ENCODE measurements at regions not wholly inside any gene's neighbourhood (a gene's known extent, or its start where the extent isn't known, plus 50 kb on each side); places are given as distances from the start of the nearest gene placed in this dataset.

GRCh38 chr18:30280861-30281470 lies 761.6 kb downstream of the DSC3 start:
- peak in 3 of 5 donors; percentile 33 to 87 (median 86) for DNase-seq
- FAIRE-seq: no peak
- H3K9me3 ChIP-seq (ENCODE audit: control insufficient read depth in 2 of 3, insufficient read depth in 1 of 3, low read length in 3 of 3): no peaks in the 10 kb centered on the region
- peak; percentile 30 for TF ChIP-seq CTCF (IDR thresholded peaks at IDR 0.05; ENCODE audit: borderline replicate concordance, extremely low read depth, insufficient read depth)
- no peak overlapping the region for H3K27ac ChIP-seq (ENCODE audit: low read depth in 2 of 2, low read length in 2 of 2)
- H3K27me3 ChIP-seq (ENCODE audit: control insufficient read depth, insufficient read depth, low read length): no peaks in the 10 kb centered on the region
- H3K4me3 ChIP-seq (ENCODE audit: low read length in 3 of 3): no peak overlapping the region
- H3K4me1 ChIP-seq (ENCODE audit: control insufficient read depth in 2 of 3, insufficient read depth in 2 of 3, low read depth in 1 of 3, low read length in 3 of 3): no peaks in the 10 kb centered on the region
- H3K36me3 ChIP-seq (ENCODE audit: control insufficient read depth in 2 of 3, insufficient read depth in 3 of 3, low read length in 3 of 3): no peaks in the 10 kb centered on the region
- intact Hi-C loops (cut with DNase I): no loop called here
- H3K9ac ChIP-seq (ENCODE audit: low read length in 3 of 3): no peak overlapping the region

- Histone ChIP-seq H3K9ac (ENCODE audit: low read length in 3 of 3) (no peak overlapping the region), H3K36me3 (ENCODE audit: control insufficient read depth in 2 of 3, insufficient read depth in 3 of 3, low read length in 3 of 3) (no peaks in the 10 kb centered on the region), H3K27ac (ENCODE audit: low read depth in 2 of 2, low read length in 2 of 2) (no peak overlapping the region), H3K27me3 (ENCODE audit: control insufficient read depth, insufficient read depth, low read length) (no peaks in the 10 kb centered on the region), H3K4me3 (ENCODE audit: low read length in 3 of 3) (no peak overlapping the region), H3K9me3 (ENCODE audit: control insufficient read depth in 2 of 3, insufficient read depth in 1 of 3, low read length in 3 of 3) (no peaks in the 10 kb centered on the region), H3K4me1 (ENCODE audit: control insufficient read depth in 2 of 3, insufficient read depth in 2 of 3, low read depth in 1 of 3, low read length in 3 of 3) (no peaks in the 10 kb centered on the region)
- intact Hi-C loops (cut with DNase I): no loop called here
- DNase-seq (no peak), FAIRE-seq (no peak)
- TF ChIP-seq CTCF (IDR thresholded peaks at IDR 0.05; ENCODE audit: borderline replicate concordance, extremely low read depth, insufficient read depth): no peak
Observed at GRCh38 chr18:30280186-30280585, 762.4 kb downstream of the DSC3 start.

GRCh38 chr18:30277676-30278075 lies 764.9 kb downstream of the DSC3 start:
- Histone ChIP-seq H3K27me3 (ENCODE audit: control insufficient read depth, insufficient read depth, low read length) (no peaks in the 10 kb centered on the region), H3K9ac (ENCODE audit: low read length in 3 of 3) (no peak overlapping the region), H3K4me1 (ENCODE audit: control insufficient read depth in 2 of 3, insufficient read depth in 2 of 3, low read depth in 1 of 3, low read length in 3 of 3) (no peaks in the 10 kb centered on the region), H3K4me3 (ENCODE audit: low read length in 3 of 3) (no peak overlapping the region), H3K36me3 (ENCODE audit: control insufficient read depth in 2 of 3, insufficient read depth in 3 of 3, low read length in 3 of 3) (no peaks in the 10 kb centered on the region), H3K27ac (ENCODE audit: low read depth in 2 of 2, low read length in 2 of 2) (no peak overlapping the region), H3K9me3 (ENCODE audit: control insufficient read depth in 2 of 3, insufficient read depth in 1 of 3, low read length in 3 of 3) (no peaks in the 10 kb centered on the region)
- no peak for DNase-seq
- no peak for FAIRE-seq
- intact Hi-C loops (cut with DNase I): no loop called here
- TF ChIP-seq CTCF (IDR thresholded peaks at IDR 0.05; ENCODE audit: borderline replicate concordance, extremely low read depth, insufficient read depth): no peak

- intact Hi-C loops (cut with DNase I): no loop called here
- Histone ChIP-seq H3K27me3 (ENCODE audit: control insufficient read depth, insufficient read depth, low read length) (no peaks in the 10 kb centered on the region), H3K4me3 (ENCODE audit: low read length in 3 of 3) (no peak overlapping the region), H3K9ac (ENCODE audit: low read length in 3 of 3) (no peak overlapping the region), H3K36me3 (ENCODE audit: control insufficient read depth in 2 of 3, insufficient read depth in 3 of 3, low read length in 3 of 3) (no peaks in the 10 kb centered on the region), H3K9me3 (ENCODE audit: control insufficient read depth in 2 of 3, insufficient read depth in 1 of 3, low read length in 3 of 3) (no peaks in the 10 kb centered on the region), H3K4me1 (ENCODE audit: control insufficient read depth in 2 of 3, insufficient read depth in 2 of 3, low read depth in 1 of 3, low read length in 3 of 3) (no peaks in the 10 kb centered on the region), H3K27ac (ENCODE audit: low read depth in 2 of 2, low read length in 2 of 2) (no peak overlapping the region)
- no peak for TF ChIP-seq CTCF (IDR thresholded peaks at IDR 0.05; ENCODE audit: borderline replicate concordance, extremely low read depth, insufficient read depth)
- DNase-seq (no peak), FAIRE-seq (no peak)
Observed at GRCh38 chr18:30271716-30272115, 770.8 kb downstream of the DSC3 start.
